ENCODE measurements at regions not wholly inside any gene's neighbourhood (a gene's known extent, or its start where the extent isn't known, plus 50 kb on each side); places are given as distances from the start of the nearest gene placed in this dataset.

DNA sequence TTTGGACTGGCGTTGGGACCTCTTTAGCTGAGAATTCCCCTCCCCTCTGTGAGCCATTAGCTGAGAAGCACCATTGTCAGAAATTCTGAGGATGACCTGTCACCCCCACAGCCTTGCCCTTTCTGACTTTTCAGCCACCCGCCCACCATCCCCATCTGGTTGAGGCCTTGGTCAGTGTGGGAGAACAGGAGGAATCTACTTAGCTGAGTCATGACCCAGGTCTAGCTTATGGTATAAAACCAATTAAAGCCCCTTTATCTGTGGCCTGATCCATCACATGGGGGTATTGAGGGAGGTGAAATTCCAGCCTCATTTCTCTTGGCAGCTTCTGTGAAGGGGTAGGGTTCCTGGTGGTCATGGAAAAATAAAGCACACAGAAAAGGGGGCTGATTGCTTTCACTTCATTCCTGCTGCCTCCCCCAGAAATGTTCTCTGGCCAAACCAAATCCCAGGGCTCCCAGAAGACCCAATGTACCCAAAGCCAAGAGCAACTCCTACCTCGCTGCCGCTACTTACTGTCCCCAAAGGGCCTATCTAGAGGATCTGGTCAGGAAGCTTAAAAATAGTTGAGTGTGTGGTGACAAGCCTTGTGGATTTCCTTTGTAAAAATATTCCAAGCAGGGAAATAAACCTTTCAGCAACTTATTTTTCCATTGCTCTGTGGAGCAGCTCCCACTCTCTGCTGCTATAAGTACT, 174.8 kb upstream of the TNC start:
- DNase-seq (ENCODE audit: low read depth in 1 of 2, low spot score in 1 of 2), result no peak
- Histone ChIP-seq H3K4me1 (peaks cover 15% of the 10 kb centered on the region; the same call in 2 of the 3 replicates), H3K9me3 (no peaks in the 10 kb centered on the region), H3K27ac (no peak overlapping the region), H3K4me2 (no peak overlapping the region; the same call in 2 of the 3 replicates), H3K4me3 (no peak overlapping the region)
- ATAC-seq, result no peak
- FAIRE-seq, result no peak
- ChIA-PET POLR2A (no interaction called here), CTCF (interaction anchor here (0.6 to 1.7 kb wide), 3 partner anchors 15 to 1566 kb away, joined by 3 to 4 read pairs (median 4); no protein-coding TSS in a partner anchor)
- WGBS (ENCODE audit: missing lambda C conversion rate), result 84% methylated on average over 4 of the region's 4 CpGs
- no peak for TF ChIP-seq CBX8 (IDR thresholded peaks at IDR 0.05)
- TF ChIP-seq EHF (CRISPR knock-in tag; IDR thresholded peaks at IDR 0.05), result no peak
- TF ChIP-seq FOXS1 (CRISPR knock-in tag; IDR thresholded peaks at IDR 0.05), result no peak
- no peak for TF ChIP-seq CBX2 (IDR thresholded peaks at IDR 0.05; ENCODE audit: borderline replicate concordance, low read depth)
- no peak for TF ChIP-seq MYC (IDR thresholded peaks at IDR 0.05; ENCODE audit: borderline replicate concordance, low read length)
- TF ChIP-seq, protein P1, sequence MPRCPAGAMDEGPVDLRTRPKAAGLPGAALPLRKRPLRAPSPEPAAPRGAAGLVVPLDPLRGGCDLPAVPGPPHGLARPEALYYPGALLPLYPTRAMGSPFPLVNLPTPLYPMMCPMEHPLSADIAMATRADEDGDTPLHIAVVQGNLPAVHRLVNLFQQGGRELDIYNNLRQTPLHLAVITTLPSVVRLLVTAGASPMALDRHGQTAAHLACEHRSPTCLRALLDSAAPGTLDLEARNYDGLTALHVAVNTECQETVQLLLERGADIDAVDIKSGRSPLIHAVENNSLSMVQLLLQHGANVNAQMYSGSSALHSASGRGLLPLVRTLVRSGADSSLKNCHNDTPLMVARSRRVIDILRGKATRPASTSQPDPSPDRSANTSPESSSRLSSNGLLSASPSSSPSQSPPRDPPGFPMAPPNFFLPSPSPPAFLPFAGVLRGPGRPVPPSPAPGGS (IDR thresholded peaks at IDR 0.05), result no peak

DNA sequence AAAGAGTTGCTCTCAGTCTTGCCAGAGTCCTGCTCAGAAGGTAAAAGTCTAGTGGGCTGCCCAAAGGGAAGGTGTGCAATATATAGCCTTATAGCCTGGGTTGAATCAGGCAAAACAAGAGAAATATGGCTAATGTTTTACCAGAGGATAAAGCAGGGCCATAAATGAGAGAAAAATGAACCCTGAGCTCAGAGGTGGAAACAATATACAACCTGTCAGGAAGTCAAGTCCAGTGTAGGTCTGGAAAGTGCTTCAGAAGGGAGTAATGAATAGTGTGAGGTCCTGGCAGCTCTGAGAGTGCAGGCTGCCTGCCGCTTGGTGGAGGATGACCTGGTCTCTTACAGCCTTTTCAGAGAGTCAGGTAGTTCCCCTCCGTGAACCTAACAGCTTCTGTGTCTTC, 177.8 kb upstream of the TNC start:
- H3K9me3 ChIP-seq, result no peaks in the 10 kb centered on the region
- no peak for FAIRE-seq
- TF ChIP-seq NFE2L2 (conservative IDR thresholded peaks at IDR 0.05; ENCODE audit: low read length), result no peak
- TF ChIP-seq, protein P1 (IDR thresholded peaks at IDR 0.05), result no peak
- no peak for TF ChIP-seq NPAS2 (CRISPR knock-in tag; IDR thresholded peaks at IDR 0.05; ENCODE audit: borderline replicate concordance)
- TF ChIP-seq HES2 (IDR thresholded peaks at IDR 0.05), result no peak
- 80% methylated on average over 2 of the region's 2 CpGs for WGBS (ENCODE audit: missing lambda C conversion rate)
- no peak for DNase-seq (ENCODE audit: low read depth in 1 of 2, low spot score in 1 of 2)
- no peak overlapping the region for H3K4me3 ChIP-seq
- POLR2A ChIA-PET, result no interaction called here
- H3K4me2 ChIP-seq, result no peak overlapping the region
- H3K27ac ChIP-seq, result no peak overlapping the region
- peaks cover 15% of the 10 kb centered on the region; the same call in 2 of the 3 replicates for H3K4me1 ChIP-seq
- CTCF ChIA-PET, result no interaction called here
- ATAC-seq, result no peak

- ChIA-PET CTCF (no interaction called here), POLR2A (no interaction called here)
- H3K4me3 ChIP-seq, result no peak overlapping the region
- TF ChIP-seq HOXA7 (CRISPR knock-in tag; IDR thresholded peaks at IDR 0.05) (no peak), CBX8 (IDR thresholded peaks at IDR 0.05) (no peak), FOSB (CRISPR knock-in tag; IDR thresholded peaks at IDR 0.05) (no peak), CEBPB (IDR thresholded peaks at IDR 0.05) (no peak), KDM5A (IDR thresholded peaks at IDR 0.05) (no peak), ZSCAN20 (CRISPR knock-in tag; IDR thresholded peaks at IDR 0.05) (no peak), POLR2AphosphoS2 (conservative IDR thresholded peaks at IDR 0.05; ENCODE audit: low read length) (no peak), JUNB (IDR thresholded peaks at IDR 0.05) (no peak), ELK1 (IDR thresholded peaks at IDR 0.05; ENCODE audit: low read depth, low read length) (no peak), RAD21 (conservative IDR thresholded peaks at IDR 0.05 in 1 of 2, IDR thresholded peaks at IDR 0.05 in 1 of 2) (no peak), ESRRA (IDR thresholded peaks at IDR 0.05; ENCODE audit: borderline replicate concordance, low read length) (no peak), RCOR1 (IDR thresholded peaks at IDR 0.05; ENCODE audit: low read depth, low read length) (no peak), CHD4 (IDR thresholded peaks at IDR 0.05; ENCODE audit: borderline replicate concordance) (no peak)
- WGBS (ENCODE audit: missing lambda C conversion rate), result 32% methylated on average over 1 of the region's 1 CpG
- no peak overlapping the region for H3K27ac ChIP-seq
- DNase-seq (ENCODE audit: low read depth in 1 of 2, low spot score in 1 of 2) (no peak), FAIRE-seq (no peak), ATAC-seq (no peak)
- H3K4me2 ChIP-seq, result no peak overlapping the region; the same call in 2 of the 3 replicates
- peaks cover 13% of the 10 kb centered on the region; the same call in 2 of the 3 replicates for H3K4me1 ChIP-seq
- no peaks in the 10 kb centered on the region for H3K9me3 ChIP-seq
These were observed 179.0 kb upstream of the TNC start for GRCh38 chr9:115296831-115297565.
